Dedifferentiated amniotic fluid mesenchymal stem cell (primary cell): ENCODE measurements at regions not wholly inside any gene's neighbourhood (a gene's known extent, or its start where the extent isn't known, plus 50 kb on each side); places are given as distances from the start of the nearest gene placed in this dataset.

Experiments
- DNase-seq: peaks from one replicate; pipeline ENCODE4 v3.0.0-alpha.2; 2016; ENCODE audit errors: extremely low spot score

DNA sequence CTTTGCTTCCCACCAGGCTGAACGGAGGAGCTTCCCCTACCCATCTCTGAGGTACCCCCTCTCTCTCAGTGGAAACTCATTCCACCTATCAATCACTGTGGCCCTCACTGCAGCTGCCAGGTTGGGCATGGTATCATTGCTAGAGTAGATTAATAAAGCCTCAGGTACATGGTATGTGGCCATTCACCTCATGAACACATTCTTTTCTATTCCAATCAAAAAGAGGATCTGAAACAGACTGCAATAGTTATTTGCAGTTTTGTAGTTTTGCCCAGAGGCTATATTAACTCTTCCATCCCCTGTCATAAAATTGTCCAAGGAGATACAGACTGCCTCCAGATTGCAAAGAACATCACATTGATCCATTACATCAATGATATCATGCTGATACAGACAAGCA, 85.8 kb upstream of the MVB12B start:
- DNase-seq: no peak

DNA sequence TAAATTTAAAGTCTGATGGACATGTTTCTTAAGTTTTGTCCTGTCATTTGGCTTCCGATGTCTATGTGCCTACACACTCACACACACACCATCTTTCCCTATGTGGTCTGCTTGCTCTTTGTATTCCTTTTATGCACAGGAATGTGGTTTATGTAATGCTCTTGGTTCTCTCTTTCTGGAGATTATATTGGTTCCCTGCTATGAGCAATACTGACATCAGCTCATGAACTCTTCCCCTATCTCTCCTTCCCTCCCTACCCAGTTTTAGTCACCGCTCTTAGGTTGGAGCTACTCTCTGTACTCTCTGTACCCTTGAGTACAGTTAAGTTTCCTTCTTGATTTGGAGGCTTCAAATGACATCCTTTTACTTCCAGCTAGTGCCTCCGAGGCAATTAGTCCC, 77.9 kb upstream of the MVB12B start:
- peak; percentile 56 for DNase-seq

DNA sequence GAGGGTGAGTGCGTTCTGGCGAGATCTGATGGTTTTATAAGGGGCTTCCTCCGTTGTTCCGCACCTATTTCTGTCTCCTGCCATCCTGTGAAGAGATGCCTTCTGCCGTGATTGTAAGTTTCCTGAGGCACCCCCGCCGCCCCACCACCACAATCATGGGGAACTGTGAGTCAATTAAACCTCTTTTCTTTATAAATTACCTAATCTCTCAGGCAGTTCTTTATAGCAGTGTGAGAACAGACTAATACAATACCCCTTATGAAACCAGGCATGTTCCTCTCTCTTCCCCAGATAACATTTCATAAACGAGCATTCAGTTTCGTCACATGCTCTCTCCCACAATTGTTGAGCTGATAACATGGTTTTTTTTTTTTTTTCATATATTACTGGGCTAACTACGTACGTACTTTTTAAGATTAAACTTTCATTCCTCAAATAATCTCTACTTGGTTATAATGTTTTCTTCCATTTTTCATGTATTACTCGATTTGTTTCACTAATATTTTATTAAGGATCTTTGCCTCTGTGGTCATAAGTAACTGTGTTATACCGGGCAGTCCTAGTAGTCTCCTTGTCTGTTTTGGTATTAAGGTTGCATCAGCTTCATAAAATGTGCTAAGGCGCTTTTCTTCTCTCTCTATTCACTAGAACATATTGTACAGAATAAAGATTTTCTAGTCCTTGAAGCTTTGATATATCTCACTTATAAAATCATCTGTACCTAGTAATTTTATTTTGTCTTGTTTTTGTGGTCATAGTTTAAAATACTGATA, 64.9 kb upstream of the MVB12B start:
- DNase-seq: no peak

DNA sequence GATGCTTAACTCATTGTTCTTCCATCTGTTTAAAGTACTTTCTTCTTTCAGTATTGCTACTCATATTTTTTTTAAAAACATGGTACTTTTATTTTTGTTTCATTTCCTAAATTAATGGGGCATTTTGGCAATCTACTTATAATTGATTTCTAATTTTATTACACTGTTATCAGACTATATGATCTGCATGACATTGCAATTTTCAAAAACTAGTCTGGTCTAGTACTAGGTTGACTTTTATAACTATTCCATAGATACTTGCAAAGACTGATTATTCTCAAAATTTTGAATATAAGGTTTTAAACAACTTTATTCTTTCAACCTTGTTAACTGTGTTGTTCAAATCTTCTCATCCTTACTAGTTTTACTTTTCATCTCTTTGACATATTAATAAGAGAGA, 63.9 kb upstream of the MVB12B start:
- DNase-seq: no peak

DNA sequence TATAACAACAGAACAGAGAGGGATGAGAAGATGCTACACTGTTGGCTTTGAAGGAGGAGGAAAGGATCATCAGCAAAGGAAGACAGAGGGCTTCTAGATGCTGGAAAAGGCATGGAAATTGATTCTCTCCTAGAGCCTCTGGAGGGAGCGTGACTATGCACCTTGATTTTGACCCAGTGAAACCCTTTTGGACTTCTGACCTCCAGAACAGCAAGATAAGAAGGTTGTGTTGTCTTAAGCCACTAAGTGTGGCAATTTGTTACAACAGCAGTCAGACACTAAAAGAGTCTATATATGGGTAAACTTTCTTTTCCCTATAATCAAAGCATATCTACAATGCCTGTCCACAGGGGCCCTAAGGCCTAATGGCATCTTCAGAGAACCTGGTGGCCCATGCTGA, 56.1 kb upstream of the MVB12B start:
- DNase-seq: no peak

DNA sequence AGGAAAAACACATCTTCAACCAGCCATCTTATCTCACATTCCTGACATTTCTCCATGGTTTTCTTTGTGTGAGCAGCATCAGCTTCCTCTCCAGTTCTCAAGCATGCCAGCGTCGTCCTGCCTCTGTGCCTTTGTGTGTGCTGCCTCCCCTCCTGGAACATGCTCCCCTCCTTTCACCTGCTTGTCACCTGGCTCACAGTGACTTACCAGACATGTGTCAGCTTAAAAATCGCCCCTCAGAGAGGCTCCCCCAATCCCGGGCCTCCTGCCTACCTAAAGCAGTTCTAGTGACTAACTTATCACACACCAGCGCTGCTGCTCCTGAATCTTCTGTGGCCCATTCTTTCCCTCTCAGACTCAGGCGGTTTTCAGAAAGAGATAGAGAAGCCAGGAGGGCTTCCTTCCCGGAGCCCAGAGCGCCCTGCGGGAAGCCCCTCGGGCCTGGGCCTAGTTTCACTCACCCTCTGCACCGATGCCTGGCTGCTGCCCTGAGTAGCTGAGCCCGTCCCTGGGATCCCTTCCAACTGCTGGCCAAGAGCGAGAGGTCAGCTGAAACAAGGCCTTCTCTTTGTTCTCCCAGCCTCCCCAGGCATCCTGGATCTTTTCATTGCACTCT, 51.1 kb upstream of the MVB12B start:
- peak; percentile 17 for DNase-seq

DNA sequence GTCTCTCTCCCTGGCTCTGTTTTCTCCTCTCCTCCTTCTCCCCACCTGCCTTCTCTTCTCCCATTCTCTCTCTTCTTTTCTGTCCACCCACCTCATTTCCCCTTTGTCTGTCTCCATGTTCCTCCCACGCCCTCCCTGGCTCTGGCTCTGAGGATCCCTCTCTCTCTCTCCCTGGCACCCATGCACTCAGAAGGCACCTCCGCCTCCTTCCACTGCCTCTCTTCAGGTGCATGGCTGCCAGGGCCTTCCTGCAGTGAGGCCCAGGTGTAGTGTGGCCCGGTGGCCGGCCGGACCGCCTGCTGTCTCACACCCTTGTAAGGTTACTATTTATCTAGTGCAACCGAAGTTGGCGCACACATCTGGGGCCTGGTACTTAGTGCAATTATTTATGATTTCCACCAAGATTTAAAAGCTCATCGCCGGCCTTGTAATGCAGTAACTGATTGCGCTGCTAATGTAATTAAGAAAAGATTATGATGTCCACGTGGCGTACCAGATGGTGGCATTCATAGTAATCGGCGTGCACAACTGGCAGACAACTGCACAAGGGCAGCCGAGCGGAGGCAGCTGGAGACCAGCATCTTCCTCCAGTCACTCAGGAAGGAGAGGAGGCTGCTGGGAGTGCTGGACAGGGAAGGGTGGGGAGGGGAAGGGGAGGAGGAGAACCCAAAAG, 50.4 kb upstream of the MVB12B start:
- DNase-seq: no peak
